ENCODE measurements at regions not wholly inside any gene's neighbourhood (a gene's known extent, or its start where the extent isn't known, plus 50 kb on each side); places are given as distances from the start of the nearest gene placed in this dataset.

DNA sequence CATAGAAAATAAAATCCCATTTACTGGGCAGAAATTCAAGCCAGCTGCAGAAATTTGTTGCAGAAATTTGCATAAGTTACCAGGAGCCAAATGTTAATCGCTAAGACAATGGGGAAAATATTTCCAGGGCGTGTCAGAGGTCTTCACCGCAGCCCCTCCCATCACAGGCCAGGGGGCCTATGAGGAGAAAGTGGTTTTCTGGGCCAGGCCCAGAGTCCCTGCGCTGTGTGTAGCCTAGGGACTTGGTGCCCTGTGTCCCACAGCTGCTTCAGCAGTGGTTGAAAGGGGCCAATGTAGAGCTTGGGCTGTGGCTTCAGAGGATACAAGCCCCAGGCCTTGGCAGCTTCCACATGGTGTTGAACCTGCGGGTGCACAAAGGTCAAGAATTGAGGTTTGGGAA is 278.9 kb upstream of the PCDH9 start:
- TF ChIP-seq, protein P1, sequence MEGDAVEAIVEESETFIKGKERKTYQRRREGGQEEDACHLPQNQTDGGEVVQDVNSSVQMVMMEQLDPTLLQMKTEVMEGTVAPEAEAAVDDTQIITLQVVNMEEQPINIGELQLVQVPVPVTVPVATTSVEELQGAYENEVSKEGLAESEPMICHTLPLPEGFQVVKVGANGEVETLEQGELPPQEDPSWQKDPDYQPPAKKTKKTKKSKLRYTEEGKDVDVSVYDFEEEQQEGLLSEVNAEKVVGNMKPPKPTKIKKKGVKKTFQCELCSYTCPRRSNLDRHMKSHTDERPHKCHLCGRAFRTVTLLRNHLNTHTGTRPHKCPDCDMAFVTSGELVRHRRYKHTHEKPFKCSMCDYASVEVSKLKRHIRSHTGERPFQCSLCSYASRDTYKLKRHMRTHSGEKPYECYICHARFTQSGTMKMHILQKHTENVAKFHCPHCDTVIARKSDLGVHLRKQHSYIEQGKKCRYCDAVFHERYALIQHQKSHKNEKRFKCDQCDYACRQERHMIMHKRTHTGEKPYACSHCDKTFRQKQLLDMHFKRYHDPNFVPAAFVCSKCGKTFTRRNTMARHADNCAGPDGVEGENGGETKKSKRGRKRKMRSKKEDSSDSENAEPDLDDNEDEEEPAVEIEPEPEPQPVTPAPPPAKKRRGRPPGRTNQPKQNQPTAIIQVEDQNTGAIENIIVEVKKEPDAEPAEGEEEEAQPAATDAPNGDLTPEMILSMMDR (IDR thresholded peaks at IDR 0.05; ENCODE audit: insufficient read depth, low read length) = no peak
- TF ChIP-seq POLR2AphosphoS5 (IDR thresholded peaks at IDR 0.05; ENCODE audit: low read depth) = no peak

Data from HL-60 (cell line).